ENCODE measurements at regions not wholly inside any gene's neighbourhood (a gene's known extent, or its start where the extent isn't known, plus 50 kb on each side); places are given as distances from the start of the nearest gene placed in this dataset.

GRCh38 chr10:10530313-10530712, 487.4 kb upstream of the CELF2 start:
- FAIRE-seq, result no peak
- TF ChIP-seq, protein P1, sequence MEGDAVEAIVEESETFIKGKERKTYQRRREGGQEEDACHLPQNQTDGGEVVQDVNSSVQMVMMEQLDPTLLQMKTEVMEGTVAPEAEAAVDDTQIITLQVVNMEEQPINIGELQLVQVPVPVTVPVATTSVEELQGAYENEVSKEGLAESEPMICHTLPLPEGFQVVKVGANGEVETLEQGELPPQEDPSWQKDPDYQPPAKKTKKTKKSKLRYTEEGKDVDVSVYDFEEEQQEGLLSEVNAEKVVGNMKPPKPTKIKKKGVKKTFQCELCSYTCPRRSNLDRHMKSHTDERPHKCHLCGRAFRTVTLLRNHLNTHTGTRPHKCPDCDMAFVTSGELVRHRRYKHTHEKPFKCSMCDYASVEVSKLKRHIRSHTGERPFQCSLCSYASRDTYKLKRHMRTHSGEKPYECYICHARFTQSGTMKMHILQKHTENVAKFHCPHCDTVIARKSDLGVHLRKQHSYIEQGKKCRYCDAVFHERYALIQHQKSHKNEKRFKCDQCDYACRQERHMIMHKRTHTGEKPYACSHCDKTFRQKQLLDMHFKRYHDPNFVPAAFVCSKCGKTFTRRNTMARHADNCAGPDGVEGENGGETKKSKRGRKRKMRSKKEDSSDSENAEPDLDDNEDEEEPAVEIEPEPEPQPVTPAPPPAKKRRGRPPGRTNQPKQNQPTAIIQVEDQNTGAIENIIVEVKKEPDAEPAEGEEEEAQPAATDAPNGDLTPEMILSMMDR (optimal IDR thresholded peaks at IDR 0.05 in 1 of 3, IDR thresholded peaks at IDR 0.05 in 1 of 3, conservative IDR thresholded peaks at IDR 0.05 in 1 of 3; ENCODE audit: extremely low read depth in 1 of 3, insufficient read depth in 2 of 3, low read length in 3 of 3), result no peak
- no peak for TF ChIP-seq EZH2 (IDR thresholded peaks at IDR 0.05; ENCODE audit: low read length)
- dilution Hi-C loops (cut with MboI; ENCODE audit: extremely low pct_ligation_motif_present, low sequenced_read_pairs), result no loop called here
- no peaks in the 10 kb centered on the region for H3K9me1 ChIP-seq (ENCODE audit: control insufficient read depth, extremely low read depth, insufficient read depth, low read length)
- no peak overlapping the region for H3K9ac ChIP-seq (ENCODE audit: control insufficient read depth, extremely low read depth, insufficient read depth, low read length)
- no peak overlapping the region for H2AFZ ChIP-seq (ENCODE audit: control insufficient read depth, low read length)
- no peaks in the 10 kb centered on the region for H3K36me3 ChIP-seq (ENCODE audit: control insufficient read depth in 2 of 2, extremely low read depth in 1 of 2, insufficient read depth in 2 of 2, low read length in 2 of 2)
- H3K9me3 ChIP-seq (ENCODE audit: control insufficient read depth, low read depth, low read length), result no peaks in the 10 kb centered on the region
- no peak overlapping the region for H3K4me3 ChIP-seq (ENCODE audit: control insufficient read depth in 2 of 3, extremely low read depth in 1 of 3, insufficient read depth in 2 of 3, low read depth in 1 of 3, low read length in 3 of 3)
- no peak for DNase-seq (ENCODE audit: low read depth, low spot score)
- no peaks in the 10 kb centered on the region for H3K4me1 ChIP-seq (ENCODE audit: control insufficient read depth, extremely low read depth, insufficient read depth, low read length)
- no peak overlapping the region for H3K27ac ChIP-seq (ENCODE audit: control insufficient read depth, insufficient read depth, low read length)
- H3K79me2 ChIP-seq (ENCODE audit: control insufficient read depth, insufficient read depth, low read length), result no peaks in the 10 kb centered on the region
- no peaks in the 10 kb centered on the region for H3K27me3 ChIP-seq (ENCODE audit: control insufficient read depth, extremely low read depth, insufficient read depth, low read length)
- H4K20me1 ChIP-seq (ENCODE audit: control insufficient read depth, extremely low read depth, insufficient read depth, low read length), result no peaks in the 10 kb centered on the region
- no peak overlapping the region for H3K4me2 ChIP-seq (ENCODE audit: control insufficient read depth, extremely low read depth, insufficient read depth, low read depth, low read length)

GRCh38 chr10:10532236-10532635, 485.4 kb upstream of the CELF2 start:
- no peaks in the 10 kb centered on the region for H3K9me1 ChIP-seq (ENCODE audit: control insufficient read depth, extremely low read depth, insufficient read depth, low read length)
- H4K20me1 ChIP-seq (ENCODE audit: control insufficient read depth, extremely low read depth, insufficient read depth, low read length), result no peaks in the 10 kb centered on the region
- H3K4me1 ChIP-seq (ENCODE audit: control insufficient read depth, extremely low read depth, insufficient read depth, low read length), result no peaks in the 10 kb centered on the region
- DNase-seq (ENCODE audit: low read depth, low spot score), result no peak
- TF ChIP-seq, protein P1 (optimal IDR thresholded peaks at IDR 0.05 in 1 of 3, IDR thresholded peaks at IDR 0.05 in 1 of 3, conservative IDR thresholded peaks at IDR 0.05 in 1 of 3; ENCODE audit: extremely low read depth in 1 of 3, insufficient read depth in 2 of 3, low read length in 3 of 3), result no peak
- TF ChIP-seq EZH2 (IDR thresholded peaks at IDR 0.05; ENCODE audit: low read length), result no peak
- no peak overlapping the region for H3K27ac ChIP-seq (ENCODE audit: control insufficient read depth, insufficient read depth, low read length)
- no peaks in the 10 kb centered on the region for H3K9me3 ChIP-seq (ENCODE audit: control insufficient read depth, low read depth, low read length)
- no peaks in the 10 kb centered on the region for H3K36me3 ChIP-seq (ENCODE audit: control insufficient read depth in 2 of 2, extremely low read depth in 1 of 2, insufficient read depth in 2 of 2, low read length in 2 of 2)
- H3K4me3 ChIP-seq (ENCODE audit: control insufficient read depth in 2 of 3, extremely low read depth in 1 of 3, insufficient read depth in 2 of 3, low read depth in 1 of 3, low read length in 3 of 3), result no peak overlapping the region
- no peak overlapping the region for H3K4me2 ChIP-seq (ENCODE audit: control insufficient read depth, extremely low read depth, insufficient read depth, low read depth, low read length)
- no peak overlapping the region for H3K9ac ChIP-seq (ENCODE audit: control insufficient read depth, extremely low read depth, insufficient read depth, low read length)
- no peak overlapping the region for H2AFZ ChIP-seq (ENCODE audit: control insufficient read depth, low read length)
- dilution Hi-C loops (cut with MboI; ENCODE audit: extremely low pct_ligation_motif_present, low sequenced_read_pairs), result no loop called here
- no peaks in the 10 kb centered on the region for H3K27me3 ChIP-seq (ENCODE audit: control insufficient read depth, extremely low read depth, insufficient read depth, low read length)
- H3K79me2 ChIP-seq (ENCODE audit: control insufficient read depth, insufficient read depth, low read length), result no peaks in the 10 kb centered on the region
- FAIRE-seq, result no peak
